Calu3 (cell line): ENCODE measurements at regions not wholly inside any gene's neighbourhood (a gene's known extent, or its start where the extent isn't known, plus 50 kb on each side); places are given as distances from the start of the nearest gene placed in this dataset.

Experiments
- BruUV-seq: library from RNA; stranded (reverse); fragments of 400-500 nt; replicated peaks from 2 replicates; lab custom pipeline; 2021; lab: Mats Ljungman, UMichigan
- CTCF ChIA-PET: fragments of 300-600 bp; sonication (Branson Sonifier 250); formaldehyde crosslinking; loops from one replicate; lab custom pipeline; 2022; ENCODE audit warnings: antibody characterized with exemption; lab: Charles Lee
- DNase-seq: peaks from one replicate; pipeline ENCODE4 v3.0.0; 2022
- H3K27ac Mint-ChIP-seq: one replicate; pipeline ENCODE4 v1.8.0; 2022; ENCODE audit warnings: mixed read lengths; ENCODE audit not compliant: unreplicated experiment
- H3K27me3 Mint-ChIP-seq: one replicate; pipeline ENCODE4 v1.8.0; 2022; ENCODE audit warnings: mixed read lengths; ENCODE audit not compliant: unreplicated experiment
- H3K36me3 Mint-ChIP-seq: one replicate; pipeline ENCODE4 v1.8.0; 2022; ENCODE audit warnings: mild to moderate bottlenecking, moderate library complexity, mixed read lengths; ENCODE audit not compliant: insufficient read depth, unreplicated experiment
- H3K4me1 Mint-ChIP-seq: one replicate; pipeline ENCODE4 v1.8.0; 2022; ENCODE audit warnings: mild to moderate bottlenecking, low read depth, mixed read lengths; ENCODE audit not compliant: unreplicated experiment
- H3K4me3 Mint-ChIP-seq: one replicate; pipeline ENCODE4 v1.8.0; 2022; ENCODE audit warnings: mild to moderate bottlenecking, low read depth, moderate library complexity, mixed read lengths; ENCODE audit not compliant: unreplicated experiment
- H3K9me3 Mint-ChIP-seq: one replicate; pipeline ENCODE4 v1.8.0; 2022; ENCODE audit warnings: low read depth, mixed read lengths; ENCODE audit not compliant: unreplicated experiment
- intact Hi-C: fragments of 100-400 bp; cut with micrococcal nuclease; formaldehyde crosslinking; loops from one replicate; pipeline ENCODE4 v1.10.0; 2022; ENCODE audit not compliant: unreplicated experiment
- TF ChIP-seq, protein P1 (sequence below): fragments of 200-600 bp; IDR thresholded peaks from one replicate; pipeline ENCODE4 v1.8.0; 2022; ENCODE audit warnings: antibody characterized with exemption; ENCODE audit not compliant: unreplicated experiment

DNA sequence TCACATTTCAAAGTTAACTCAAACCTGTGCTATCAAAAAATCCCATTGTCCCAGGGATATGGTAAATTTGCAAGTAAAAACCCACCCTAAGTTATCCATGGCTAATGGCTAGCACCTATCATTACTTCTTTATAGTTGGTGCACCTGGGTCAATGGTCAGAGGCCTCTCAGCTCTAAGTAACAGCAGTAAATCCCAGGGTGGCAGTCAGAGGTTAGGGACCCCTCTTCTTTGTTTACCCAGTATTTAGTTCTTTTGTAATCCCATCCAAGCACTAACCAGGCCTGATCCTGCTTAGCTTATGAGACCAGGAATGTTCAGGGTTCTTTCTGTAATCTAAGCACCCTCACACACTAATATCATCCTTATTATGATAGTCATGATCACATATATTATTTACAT, 52.1 kb upstream of the WWC1 start:
- TF ChIP-seq, protein P1, sequence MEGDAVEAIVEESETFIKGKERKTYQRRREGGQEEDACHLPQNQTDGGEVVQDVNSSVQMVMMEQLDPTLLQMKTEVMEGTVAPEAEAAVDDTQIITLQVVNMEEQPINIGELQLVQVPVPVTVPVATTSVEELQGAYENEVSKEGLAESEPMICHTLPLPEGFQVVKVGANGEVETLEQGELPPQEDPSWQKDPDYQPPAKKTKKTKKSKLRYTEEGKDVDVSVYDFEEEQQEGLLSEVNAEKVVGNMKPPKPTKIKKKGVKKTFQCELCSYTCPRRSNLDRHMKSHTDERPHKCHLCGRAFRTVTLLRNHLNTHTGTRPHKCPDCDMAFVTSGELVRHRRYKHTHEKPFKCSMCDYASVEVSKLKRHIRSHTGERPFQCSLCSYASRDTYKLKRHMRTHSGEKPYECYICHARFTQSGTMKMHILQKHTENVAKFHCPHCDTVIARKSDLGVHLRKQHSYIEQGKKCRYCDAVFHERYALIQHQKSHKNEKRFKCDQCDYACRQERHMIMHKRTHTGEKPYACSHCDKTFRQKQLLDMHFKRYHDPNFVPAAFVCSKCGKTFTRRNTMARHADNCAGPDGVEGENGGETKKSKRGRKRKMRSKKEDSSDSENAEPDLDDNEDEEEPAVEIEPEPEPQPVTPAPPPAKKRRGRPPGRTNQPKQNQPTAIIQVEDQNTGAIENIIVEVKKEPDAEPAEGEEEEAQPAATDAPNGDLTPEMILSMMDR, result no peak
- H3K4me1 Mint-ChIP-seq, result peaks cover under 1% of the 10 kb centered on the region
- no peak overlapping the region for H3K4me3 Mint-ChIP-seq
- no peak for DNase-seq
- CTCF ChIA-PET, result no interaction called here
- H3K27me3 Mint-ChIP-seq, result peaks cover 9% of the 10 kb centered on the region
- intact Hi-C loops, result no loop called here
- BruUV-seq, result no TSS peak
- H3K36me3 Mint-ChIP-seq, result no peaks in the 10 kb centered on the region
- no peak overlapping the region for H3K27ac Mint-ChIP-seq
- no peaks in the 10 kb centered on the region for H3K9me3 Mint-ChIP-seq
